K562 (cell line): ENCODE measurements at regions not wholly inside any gene's neighbourhood (a gene's known extent, or its start where the extent isn't known, plus 50 kb on each side); places are given as distances from the start of the nearest gene placed in this dataset.

ENCODE experiments used
- ATAC-seq: fragments of 200-7000 bp; cut with Tn5 transposase; 3 replicates; pipeline ENCODE4 v1.9.1; 2020; ENCODE audit warnings: moderate library complexity
- BruUV-seq: library from RNA; stranded (reverse); fragments of 400-500 nt; replicated peaks from 2 replicates; lab custom pipeline; 2021; lab: Mats Ljungman, UMichigan
- CTCF ChIA-PET: fragments of 300-600 bp; formaldehyde crosslinking; extraction: SDS; loops from one replicate; lab custom pipeline; 2021; ENCODE audit warnings: low intra/inter-chr PET ratio; lab: Yijun Ruan, JAX
- POLR2A ChIA-PET: fragments of 300-600, 350-650 bp; sonication (Branson Sonifier 250); formaldehyde crosslinking; extraction: SDS; loops from one replicate; lab custom pipeline; 2021; ENCODE audit warnings: antibody characterized with exemption, inconsistent platforms; lab: Yijun Ruan, JAX
- DNase-seq, 4 experiments: peaks; one replicate each; pipeline versions ENCODE4 v3.0.0 to v3.0.0-alpha.2; 2011 to 2018; ENCODE audit warnings: low spot score in 3 of 4, mixed read lengths in 3 of 4; ENCODE audit errors: extremely low read depth in 1 of 4
- FAIRE-seq: peaks from 2 replicates; lab custom pipeline; 2011; peaks lifted over from hg19 to GRCh38; lab: Jason Lieb, UNC
- H2AFZ ChIP-seq: 2 replicates; pipeline ENCODE4 v1.6.0; 2011; ENCODE audit warnings: low read depth, low read length, control low read depth, inconsistent platforms
- H3K27ac ChIP-seq: fragments of 200-600 bp; 3 replicates; pipeline ENCODE4 v1.8.0; 2011; ENCODE audit warnings: low read depth, mild to moderate bottlenecking, control low read depth, inconsistent platforms, low read length, moderate library complexity, mixed read lengths; ENCODE audit errors: extremely low read depth
- H3K27me3 ChIP-seq, 2 experiments: fragments of 300-600 bp in 1 of 2; 2 replicates in 1 of 2; 3 replicates in 1 of 2; pipeline versions ENCODE4 v1.6.0 to v1.8.0; 2011; ENCODE audit warnings: inconsistent platforms in 2 of 2, low read length in 2 of 2, mild to moderate bottlenecking in 1 of 2, mixed read lengths in 1 of 2, moderate library complexity in 1 of 2; ENCODE audit not compliant: control insufficient read depth in 2 of 2, insufficient read depth in 2 of 2
- H3K36me3 ChIP-seq: fragments of 300-600 bp; 3 replicates; pipeline ENCODE4 v1.8.0; 2011; ENCODE audit warnings: mild to moderate bottlenecking, low read length, inconsistent platforms; ENCODE audit not compliant: control insufficient read depth, insufficient read depth
- H3K4me1 ChIP-seq, 2 experiments: fragments of 200-600 bp in 1 of 2; replicated peaks in 1 of 2; 2 replicates in 1 of 2; 3 replicates in 1 of 2; pipeline versions ENCODE4 v1.5.1 to v1.8.0; 2011; ENCODE audit warnings: inconsistent platforms in 2 of 2, low read length in 2 of 2, mild to moderate bottlenecking in 1 of 2, mixed read lengths in 1 of 2, moderate library complexity in 1 of 2; ENCODE audit not compliant: control insufficient read depth in 2 of 2, insufficient read depth in 2 of 2
- H3K4me2 ChIP-seq: 2 replicates; pipeline ENCODE4 v1.6.1; 2011; ENCODE audit warnings: low read length, control low read depth, inconsistent platforms, mixed read lengths; ENCODE audit not compliant: insufficient read depth
- H3K4me3 ChIP-seq: fragments of 200-600 bp; sonication (generic), shearing (Covaris generic); 2 replicates; pipeline ENCODE4 v1.5.1; 2016; ENCODE audit warnings: control low read depth, inconsistent platforms
- H3K79me2 ChIP-seq: fragments of 200-600 bp; 3 replicates; pipeline ENCODE4 v1.8.0; 2011; ENCODE audit warnings: low read length, inconsistent platforms; ENCODE audit not compliant: control insufficient read depth, insufficient read depth
- H3K9ac ChIP-seq, 2 experiments: 2 replicates each; pipeline versions ENCODE4 v1.6.0 to v1.6.1; 2011; ENCODE audit warnings: low read depth in 2 of 2, low read length in 2 of 2, control low read depth in 1 of 2, inconsistent platforms in 1 of 2, mild to moderate bottlenecking in 1 of 2, mixed read lengths in 1 of 2; ENCODE audit not compliant: insufficient read depth in 1 of 2
- H3K9me1 ChIP-seq: one replicate; pipeline ENCODE4 v1.6.0; 2011; ENCODE audit warnings: inconsistent platforms, mild to moderate bottlenecking, low read length, moderate library complexity; ENCODE audit not compliant: control insufficient read depth, insufficient read depth
- H3K9me3 ChIP-seq: replicated peaks from 2 replicates; pipeline ENCODE4 v1.5.1; 2011; ENCODE audit warnings: low read depth, low read length, inconsistent platforms; ENCODE audit not compliant: control insufficient read depth, insufficient read depth
- H4K20me1 ChIP-seq: replicated peaks from 2 replicates; pipeline ENCODE4 v1.6.1; 2011; ENCODE audit warnings: low read length, inconsistent platforms, mixed read lengths; ENCODE audit not compliant: control insufficient read depth, insufficient read depth
- EHMT2 ChIP-seq: fragments of 450-650 bp; IDR thresholded peaks from 2 replicates; pipeline ENCODE4 v1.6.1; 2018; ENCODE audit warnings: antibody characterized with exemption
- RBBP5 ChIP-seq: fragments of 200-600 bp; sonication (generic); IDR thresholded peaks from 2 replicates; pipeline ENCODE4 v1.6.1; 2012; ENCODE audit warnings: borderline replicate concordance, mild to moderate bottlenecking, low read length, control low read depth, inconsistent platforms; ENCODE audit not compliant: insufficient read depth, poor library complexity, severe bottlenecking
- SP1 ChIP-seq: sonication (generic); formaldehyde crosslinking; IDR thresholded peaks from 2 replicates; pipeline ENCODE4 v1.8.1; 2022; ENCODE audit warnings: mild to moderate bottlenecking, missing genetic modification reagents
- ZBTB9 ChIP-seq: fragments of 450-650 bp; formaldehyde crosslinking; IDR thresholded peaks from 2 replicates; pipeline ENCODE4 v1.4.0; 2020; ENCODE audit warnings: mild to moderate bottlenecking, moderate library complexity
- ZNF780A ChIP-seq: fragments of 250-450 bp; sonication (Bioruptor Pico); IDR thresholded peaks from 2 replicates; pipeline ENCODE4 v1.5.0; 2021; ENCODE audit warnings: mild to moderate bottlenecking
- WGBS: fragments of 100-300 bp; shearing (Covaris generic); methylation state at CpG from one replicate; pipeline ENCODE4 v1.1.6; 2016; ENCODE audit warnings: low coverage, mixed read lengths; ENCODE audit not compliant: insufficient coverage; ENCODE audit errors: missing lambda C conversion rate; 5-methylcytosine and 5-hydroxymethylcytosine counted together
- in situ Hi-C: fragments of 300-500 bp; cut with MboI; formaldehyde crosslinking; loops from 4 replicates; pipeline ENCODE4 v1.15.0; 2018; ENCODE audit warnings: inconsistent platforms, mixed read lengths
- intact Hi-C: fragments of 100-400 bp; cut with micrococcal nuclease; formaldehyde crosslinking; loops from 2 replicates; pipeline ENCODE4 v1.14.2; 2022
- TF ChIP-seq, protein P1 (sequence below), 2 experiments: fragments of 450-650 bp in 1 of 2; sonication (generic) in 1 of 2; formaldehyde crosslinking in 1 of 2; IDR thresholded peaks; 2 replicates each; pipeline versions ENCODE4 v1.7.1 to v1.9.0; 2016 to 2022; ENCODE audit warnings: inconsistent platforms in 1 of 2, mild to moderate bottlenecking in 1 of 2, missing genetic modification reagents in 1 of 2
- TF ChIP-seq, protein P2 (sequence below): sonication (generic); formaldehyde crosslinking; IDR thresholded peaks from 2 replicates; pipeline ENCODE4 v1.9.0; 2022; ENCODE audit warnings: mild to moderate bottlenecking, missing genetic modification reagents

DNA sequence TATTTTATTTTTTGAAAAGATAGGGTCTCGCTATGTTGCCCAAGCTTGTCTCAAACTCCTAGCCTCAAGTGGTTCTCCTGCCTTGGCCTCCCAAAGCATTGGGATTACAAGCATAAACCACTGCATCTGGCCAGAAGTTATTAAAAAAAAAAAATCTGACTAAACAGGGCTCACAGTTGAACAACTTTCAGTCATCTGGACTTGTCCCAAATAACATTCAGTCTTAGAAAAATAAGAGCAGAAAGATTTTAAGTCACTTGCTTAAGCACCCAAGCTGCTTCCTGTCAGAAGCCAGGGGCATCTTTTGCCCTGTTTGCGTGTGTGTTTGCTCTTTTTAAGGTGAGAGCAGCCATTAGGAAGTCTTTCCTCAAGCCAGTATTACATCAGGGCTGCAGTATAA lies 286.8 kb downstream of the LMO4 start:
- H3K9ac ChIP-seq: no peak overlapping the region
- no TSS peak for BruUV-seq
- H3K36me3 ChIP-seq: no peaks in the 10 kb centered on the region
- CTCF ChIA-PET: no interaction called here
- POLR2A ChIA-PET: no interaction called here
- H3K9me1 ChIP-seq: no peaks in the 10 kb centered on the region
- FAIRE-seq (no peak), DNase-seq (no peak), ATAC-seq (no peak)
- H4K20me1 ChIP-seq: no peaks in the 10 kb centered on the region
- H3K79me2 ChIP-seq: no peaks in the 10 kb centered on the region
- no peak overlapping the region for H3K27ac ChIP-seq
- H3K4me1 ChIP-seq: no peaks in the 10 kb centered on the region
- in situ Hi-C loops (no loop called here), intact Hi-C loops (no loop called here)
- no peaks in the 10 kb centered on the region for H3K27me3 ChIP-seq
- WGBS: 10% methylated on average over 2 of the region's 2 CpGs
- no peak overlapping the region for H3K4me2 ChIP-seq
- H3K9me3 ChIP-seq: no peaks in the 10 kb centered on the region
- no peak overlapping the region for H2AFZ ChIP-seq
- H3K4me3 ChIP-seq: no peak overlapping the region
- TF ChIP-seq, protein P1, sequence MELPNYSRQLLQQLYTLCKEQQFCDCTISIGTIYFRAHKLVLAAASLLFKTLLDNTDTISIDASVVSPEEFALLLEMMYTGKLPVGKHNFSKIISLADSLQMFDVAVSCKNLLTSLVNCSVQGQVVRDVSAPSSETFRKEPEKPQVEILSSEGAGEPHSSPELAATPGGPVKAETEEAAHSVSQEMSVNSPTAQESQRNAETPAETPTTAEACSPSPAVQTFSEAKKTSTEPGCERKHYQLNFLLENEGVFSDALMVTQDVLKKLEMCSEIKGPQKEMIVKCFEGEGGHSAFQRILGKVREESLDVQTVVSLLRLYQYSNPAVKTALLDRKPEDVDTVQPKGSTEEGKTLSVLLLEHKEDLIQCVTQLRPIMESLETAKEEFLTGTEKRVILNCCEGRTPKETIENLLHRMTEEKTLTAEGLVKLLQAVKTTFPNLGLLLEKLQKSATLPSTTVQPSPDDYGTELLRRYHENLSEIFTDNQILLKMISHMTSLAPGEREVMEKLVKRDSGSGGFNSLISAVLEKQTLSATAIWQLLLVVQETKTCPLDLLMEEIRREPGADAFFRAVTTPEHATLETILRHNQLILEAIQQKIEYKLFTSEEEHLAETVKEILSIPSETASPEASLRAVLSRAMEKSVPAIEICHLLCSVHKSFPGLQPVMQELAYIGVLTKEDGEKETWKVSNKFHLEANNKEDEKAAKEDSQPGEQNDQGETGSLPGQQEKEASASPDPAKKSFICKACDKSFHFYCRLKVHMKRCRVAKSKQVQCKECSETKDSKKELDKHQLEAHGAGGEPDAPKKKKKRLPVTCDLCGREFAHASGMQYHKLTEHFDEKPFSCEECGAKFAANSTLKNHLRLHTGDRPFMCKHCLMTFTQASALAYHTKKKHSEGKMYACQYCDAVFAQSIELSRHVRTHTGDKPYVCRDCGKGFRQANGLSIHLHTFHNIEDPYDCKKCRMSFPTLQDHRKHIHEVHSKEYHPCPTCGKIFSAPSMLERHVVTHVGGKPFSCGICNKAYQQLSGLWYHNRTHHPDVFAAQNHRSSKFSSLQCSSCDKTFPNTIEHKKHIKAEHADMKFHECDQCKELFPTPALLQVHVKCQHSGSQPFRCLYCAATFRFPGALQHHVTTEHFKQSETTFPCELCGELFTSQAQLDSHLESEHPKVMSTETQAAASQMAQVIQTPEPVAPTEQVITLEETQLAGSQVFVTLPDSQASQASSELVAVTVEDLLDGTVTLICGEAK (IDR thresholded peaks at IDR 0.05): no peak
- TF ChIP-seq, protein P1 (CRISPR knock-in tag; IDR thresholded peaks at IDR 0.05): no peak
- TF ChIP-seq EHMT2 (no peak), SP1 (no peak), ZNF780A (CRISPR knock-in tag) (no peak), RBBP5 (no peak), ZBTB9 (CRISPR knock-in tag) (no peak)
- TF ChIP-seq, protein P2, sequence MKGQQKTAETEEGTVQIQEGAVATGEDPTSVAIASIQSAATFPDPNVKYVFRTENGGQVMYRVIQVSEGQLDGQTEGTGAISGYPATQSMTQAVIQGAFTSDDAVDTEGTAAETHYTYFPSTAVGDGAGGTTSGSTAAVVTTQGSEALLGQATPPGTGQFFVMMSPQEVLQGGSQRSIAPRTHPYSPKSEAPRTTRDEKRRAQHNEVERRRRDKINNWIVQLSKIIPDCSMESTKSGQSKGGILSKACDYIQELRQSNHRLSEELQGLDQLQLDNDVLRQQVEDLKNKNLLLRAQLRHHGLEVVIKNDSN (CRISPR knock-in tag): no peak
